ENCODE measurements at regions not wholly inside any gene's neighbourhood (a gene's known extent, or its start where the extent isn't known, plus 50 kb on each side); places are given as distances from the start of the nearest gene placed in this dataset.

- ChIA-PET CTCF (no interaction called here), POLR2A (no interaction called here)
- H3K9me3 ChIP-seq (ENCODE audit: control insufficient read depth in 2 of 3, low read length in 3 of 3): no peaks in the 10 kb centered on the region
- peaks cover 0 to 7% (median 0%) of the 10 kb centered on the region in 7 donors for H3K4me1 Mint-ChIP-seq
- H3K27me3 Mint-ChIP-seq: peaks cover 20 to 37% (median 29%) of the 10 kb centered on the region in 5 donors
- no peaks in the 10 kb centered on the region for H3K36me3 ChIP-seq (ENCODE audit: control insufficient read depth in 2 of 3, insufficient read depth in 3 of 3, low read length in 3 of 3)
- no peaks in the 10 kb centered on the region for H3K4me1 ChIP-seq (ENCODE audit: control insufficient read depth in 2 of 2, insufficient read depth in 2 of 2, low read length in 2 of 2)
- peaks cover 0 to 11% (median 4%) of the 10 kb centered on the region in 5 donors for H3K36me3 Mint-ChIP-seq
- H3K9me3 Mint-ChIP-seq: peaks cover 2 to 24% (median 13%) of the 10 kb centered on the region in 11 donors
- intact Hi-C loops (cut with micrococcal nuclease): no loop called here
- no peaks in the 10 kb centered on the region for H3K27me3 ChIP-seq (ENCODE audit: control insufficient read depth in 2 of 2, insufficient read depth in 2 of 2, low read length in 2 of 2)
- H3K4me3 Mint-ChIP-seq: no peak overlapping the region
- ATAC-seq (no peak), DNase-seq (no peak)
- H3K4me3 ChIP-seq (ENCODE audit: low read length): no peak overlapping the region
- H3K27ac Mint-ChIP-seq: no peak overlapping the region
- H3K27ac ChIP-seq (ENCODE audit: low read depth, low read length): no peak overlapping the region
Observed at GRCh38 chr10:92763634-92764155, 73.9 kb downstream of the HHEX start.

GRCh38 chr10:92766451-92766850 lies 76.7 kb downstream of the HHEX start:
- no peak overlapping the region for H3K27ac ChIP-seq (ENCODE audit: low read depth, low read length)
- CTCF ChIA-PET: no interaction called here
- Mint-ChIP-seq H3K36me3 (peaks cover 0 to 15% (median 4%) of the 10 kb centered on the region in 5 donors), H3K27me3 (peaks cover 30 to 42% (median 36%) of the 10 kb centered on the region in 5 donors), H3K27ac (no peak overlapping the region), H3K9me3 (peaks cover 2 to 32% (median 13%) of the 10 kb centered on the region in 11 donors), H3K4me3 (no peak overlapping the region), H3K4me1 (peaks cover 0 to 2% (median 0%) of the 10 kb centered on the region in 7 donors)
- POLR2A ChIA-PET: no interaction called here
- ATAC-seq: no peak
- DNase-seq: no peak
- no peak overlapping the region for H3K4me3 ChIP-seq (ENCODE audit: low read length)
- intact Hi-C loops (cut with micrococcal nuclease): no loop called here
- no peaks in the 10 kb centered on the region for H3K9me3 ChIP-seq (ENCODE audit: control insufficient read depth in 2 of 3, low read length in 3 of 3)
- no peaks in the 10 kb centered on the region for H3K27me3 ChIP-seq (ENCODE audit: control insufficient read depth in 2 of 2, insufficient read depth in 2 of 2, low read length in 2 of 2)
- no peaks in the 10 kb centered on the region for H3K36me3 ChIP-seq (ENCODE audit: control insufficient read depth in 2 of 3, insufficient read depth in 3 of 3, low read length in 3 of 3)
- no peaks in the 10 kb centered on the region for H3K4me1 ChIP-seq (ENCODE audit: control insufficient read depth in 2 of 2, insufficient read depth in 2 of 2, low read length in 2 of 2)

DNA sequence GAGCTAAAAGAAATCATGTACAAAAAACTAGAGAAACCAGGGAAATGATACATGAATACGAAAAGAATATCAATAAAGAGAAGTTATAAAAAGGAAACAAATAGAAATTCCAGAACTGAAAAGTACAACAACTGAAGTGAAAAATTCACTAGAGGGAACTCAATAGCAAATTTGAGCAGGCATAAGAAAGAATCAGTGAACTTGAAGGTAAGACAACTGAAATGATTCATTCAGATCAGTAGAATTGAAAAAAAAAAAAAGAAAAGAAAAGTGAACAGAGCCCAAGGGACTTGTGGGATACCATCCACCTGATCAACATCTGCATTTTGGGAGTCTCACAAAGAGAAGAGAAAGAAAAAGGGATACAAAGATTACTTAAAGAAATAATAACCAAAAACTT lies 78.3 kb downstream of the HHEX start:
- H3K27ac ChIP-seq (ENCODE audit: low read depth, low read length): no peak overlapping the region
- no peaks in the 10 kb centered on the region for H3K9me3 ChIP-seq (ENCODE audit: control insufficient read depth in 2 of 3, low read length in 3 of 3)
- H3K4me3 ChIP-seq (ENCODE audit: low read length): no peak overlapping the region
- intact Hi-C loops (cut with micrococcal nuclease): no loop called here
- Mint-ChIP-seq H3K27me3 (peaks cover 32 to 42% (median 40%) of the 10 kb centered on the region in 5 donors), H3K4me3 (no peak overlapping the region), H3K27ac (no peak overlapping the region), H3K36me3 (peaks cover 0 to 15% (median 4%) of the 10 kb centered on the region in 5 donors), H3K4me1 (peaks cover 0 to 1% (median 0%) of the 10 kb centered on the region in 7 donors), H3K9me3 (peaks cover 2 to 32% (median 14%) of the 10 kb centered on the region in 11 donors)
- DNase-seq (no peak), ATAC-seq (no peak)
- ChIA-PET POLR2A (no interaction called here), CTCF (no interaction called here)
- H3K27me3 ChIP-seq (ENCODE audit: control insufficient read depth in 2 of 2, insufficient read depth in 2 of 2, low read length in 2 of 2): no peaks in the 10 kb centered on the region
- H3K36me3 ChIP-seq (ENCODE audit: control insufficient read depth in 2 of 3, insufficient read depth in 3 of 3, low read length in 3 of 3): no peaks in the 10 kb centered on the region
- H3K4me1 ChIP-seq (ENCODE audit: control insufficient read depth in 2 of 2, insufficient read depth in 2 of 2, low read length in 2 of 2): no peaks in the 10 kb centered on the region

DNA sequence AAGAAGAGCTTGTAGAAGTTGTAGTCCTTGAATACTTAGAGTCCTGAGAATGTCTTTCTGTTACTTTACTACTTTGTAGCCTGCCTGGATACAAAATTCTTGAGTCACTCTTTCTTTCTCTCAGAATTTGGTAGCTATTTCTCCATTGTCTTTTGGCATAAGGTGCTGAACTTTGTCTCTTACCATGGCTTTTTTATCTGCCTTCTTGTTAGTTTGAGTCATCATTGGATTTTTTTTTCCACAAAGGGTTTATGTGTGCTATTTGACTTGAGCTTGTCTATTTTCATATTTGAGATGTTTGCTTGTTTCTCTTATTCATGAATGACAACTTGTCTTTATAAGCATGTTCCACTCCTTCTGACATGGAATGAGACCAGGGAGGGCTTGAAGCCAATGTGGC lies 74.5 kb upstream of the EXOC6 start:
- no peak overlapping the region for H3K4me3 ChIP-seq (ENCODE audit: low read length)
- ATAC-seq: no peak
- intact Hi-C loops (cut with micrococcal nuclease): no loop called here
- Mint-ChIP-seq H3K4me3 (no peak overlapping the region), H3K27me3 (peaks cover 21 to 55% (median 34%) of the 10 kb centered on the region in 5 donors), H3K4me1 (no peaks in the 10 kb centered on the region), H3K9me3 (peaks cover 0 to 11% (median 4%) of the 10 kb centered on the region in 11 donors), H3K36me3 (peaks cover 0 to 8% (median 0%) of the 10 kb centered on the region in 5 donors), H3K27ac (no peak overlapping the region)
- DNase-seq: no peak
- H3K27me3 ChIP-seq (ENCODE audit: control insufficient read depth in 2 of 2, insufficient read depth in 2 of 2, low read length in 2 of 2): no peaks in the 10 kb centered on the region
- H3K36me3 ChIP-seq (ENCODE audit: control insufficient read depth in 2 of 3, insufficient read depth in 3 of 3, low read length in 3 of 3): no peaks in the 10 kb centered on the region
- POLR2A ChIA-PET: no interaction called here
- H3K4me1 ChIP-seq (ENCODE audit: control insufficient read depth in 2 of 2, insufficient read depth in 2 of 2, low read length in 2 of 2): no peaks in the 10 kb centered on the region
- CTCF ChIA-PET: no interaction called here
- H3K27ac ChIP-seq (ENCODE audit: low read depth, low read length): no peak overlapping the region
- H3K9me3 ChIP-seq (ENCODE audit: control insufficient read depth in 2 of 3, low read length in 3 of 3): no peaks in the 10 kb centered on the region

GRCh38 chr10:92778091-92778490 lies 70.2 kb upstream of the EXOC6 start:
- Mint-ChIP-seq H3K36me3 (peaks cover 0 to 4% (median 0%) of the 10 kb centered on the region in 5 donors), H3K27me3 (peaks cover 13 to 55% (median 27%) of the 10 kb centered on the region in 5 donors), H3K4me3 (no peak overlapping the region), H3K4me1 (no peaks in the 10 kb centered on the region), H3K27ac (no peak overlapping the region), H3K9me3 (peaks cover 0 to 1% (median 0%) of the 10 kb centered on the region in 11 donors)
- Histone ChIP-seq H3K27ac (ENCODE audit: low read depth, low read length) (no peak overlapping the region), H3K27me3 (ENCODE audit: control insufficient read depth in 2 of 2, insufficient read depth in 2 of 2, low read length in 2 of 2) (no peaks in the 10 kb centered on the region), H3K4me3 (ENCODE audit: low read length) (no peak overlapping the region), H3K36me3 (ENCODE audit: control insufficient read depth in 2 of 3, insufficient read depth in 3 of 3, low read length in 3 of 3) (no peaks in the 10 kb centered on the region), H3K4me1 (ENCODE audit: control insufficient read depth in 2 of 2, insufficient read depth in 2 of 2, low read length in 2 of 2) (no peaks in the 10 kb centered on the region), H3K9me3 (ENCODE audit: control insufficient read depth in 2 of 3, low read length in 3 of 3) (no peaks in the 10 kb centered on the region)
- ChIA-PET POLR2A (no interaction called here), CTCF (no interaction called here)
- ATAC-seq: no peak
- intact Hi-C loops (cut with micrococcal nuclease): no loop called here
- no peak for DNase-seq

DNA sequence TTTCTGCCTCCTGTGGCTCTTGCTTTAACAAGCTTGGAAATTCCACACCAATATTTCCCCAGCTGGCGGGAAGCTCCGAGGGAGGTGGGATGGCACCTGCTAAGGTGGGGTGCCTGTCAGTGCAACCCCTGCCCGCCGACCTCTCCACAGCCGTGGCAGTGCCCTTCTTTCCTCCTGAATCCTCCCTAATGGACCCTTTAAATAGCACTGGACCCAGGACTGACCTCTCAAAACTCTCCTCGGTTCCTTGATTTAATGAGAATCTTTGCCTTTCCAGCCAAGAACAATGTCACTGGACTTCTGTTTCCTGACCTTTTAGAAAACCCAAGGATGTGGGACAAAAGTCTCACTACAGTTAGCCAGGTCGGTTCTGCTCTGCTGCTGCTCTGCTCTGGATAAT lies 63.2 kb upstream of the EXOC6 start:
- Histone ChIP-seq H3K27me3 (ENCODE audit: control insufficient read depth in 2 of 2, insufficient read depth in 2 of 2, low read length in 2 of 2) (peaks cover 0 to 3% of the 10 kb centered on the region in 2 donors), H3K27ac (ENCODE audit: low read depth, low read length) (no peak overlapping the region), H3K9me3 (ENCODE audit: control insufficient read depth in 2 of 3, low read length in 3 of 3) (no peaks in the 10 kb centered on the region), H3K36me3 (ENCODE audit: control insufficient read depth in 2 of 3, insufficient read depth in 3 of 3, low read length in 3 of 3) (no peaks in the 10 kb centered on the region), H3K4me1 (ENCODE audit: control insufficient read depth in 2 of 2, insufficient read depth in 2 of 2, low read length in 2 of 2) (no peaks in the 10 kb centered on the region), H3K4me3 (ENCODE audit: low read length) (no peak overlapping the region)
- DNase-seq: no peak
- Mint-ChIP-seq H3K36me3 (no peaks in the 10 kb centered on the region), H3K9me3 (no peaks in the 10 kb centered on the region), H3K27ac (no peak overlapping the region), H3K27me3 (peaks cover 5 to 19% (median 13%) of the 10 kb centered on the region in 5 donors), H3K4me3 (no peak overlapping the region), H3K4me1 (no peaks in the 10 kb centered on the region)
- intact Hi-C loops (cut with micrococcal nuclease): no loop called here
- ChIA-PET POLR2A (no interaction called here), CTCF (no interaction called here)
- no peak for ATAC-seq

DNA sequence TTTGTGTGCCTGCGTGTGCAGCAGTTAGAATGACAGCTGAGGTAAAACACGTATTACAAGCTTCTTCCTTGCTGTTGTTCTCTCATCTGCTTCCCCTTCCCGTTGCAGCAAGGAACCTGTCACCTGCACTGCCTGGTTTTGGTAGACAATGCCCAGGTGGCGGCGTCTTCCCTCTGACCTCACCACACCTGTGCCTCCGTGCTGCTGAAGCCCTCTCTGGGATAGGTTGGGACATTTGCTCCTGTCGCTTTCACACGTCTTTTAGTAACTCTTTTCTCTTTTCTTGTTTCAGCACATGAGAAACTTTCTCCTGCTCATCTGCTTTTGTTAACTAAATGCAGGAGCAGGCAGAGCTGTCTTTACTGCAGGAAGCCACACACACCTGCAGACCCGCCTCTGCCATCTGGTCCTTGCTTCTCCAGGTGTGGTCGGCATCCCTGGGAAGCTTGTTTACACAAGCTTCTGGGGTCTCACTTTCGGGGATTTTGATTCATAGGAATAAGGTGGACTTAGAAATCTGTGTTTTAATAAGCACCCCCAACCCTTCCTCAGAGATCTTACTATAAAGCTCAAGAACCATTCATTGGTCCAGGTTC lies 60.7 kb upstream of the EXOC6 start:
- Histone ChIP-seq H3K4me1 (ENCODE audit: control insufficient read depth in 2 of 2, insufficient read depth in 2 of 2, low read length in 2 of 2) (no peaks in the 10 kb centered on the region), H3K4me3 (ENCODE audit: low read length) (no peak overlapping the region), H3K9me3 (ENCODE audit: control insufficient read depth in 2 of 3, low read length in 3 of 3) (no peaks in the 10 kb centered on the region), H3K27ac (ENCODE audit: low read depth, low read length) (no peak overlapping the region), H3K27me3 (ENCODE audit: control insufficient read depth in 2 of 2, insufficient read depth in 2 of 2, low read length in 2 of 2) (peaks cover 0 to 3% of the 10 kb centered on the region in 2 donors), H3K36me3 (ENCODE audit: control insufficient read depth in 2 of 3, insufficient read depth in 3 of 3, low read length in 3 of 3) (no peaks in the 10 kb centered on the region)
- peaks cover 4 to 19% (median 18%) of the 10 kb centered on the region in 5 donors for H3K27me3 Mint-ChIP-seq
- ATAC-seq (no peak), DNase-seq (no peak)
- no peaks in the 10 kb centered on the region for H3K9me3 Mint-ChIP-seq
- intact Hi-C loops (cut with micrococcal nuclease): no loop called here
- ChIA-PET CTCF (no interaction called here), POLR2A (no interaction called here)
- no peak overlapping the region for H3K27ac Mint-ChIP-seq
- no peaks in the 10 kb centered on the region for H3K36me3 Mint-ChIP-seq
- no peak overlapping the region for H3K4me3 Mint-ChIP-seq
- peaks cover 0 to 4% (median 0%) of the 10 kb centered on the region in 7 donors for H3K4me1 Mint-ChIP-seq
